SH-SY5Y (cell line): ENCODE measurements at regions not wholly inside any gene's neighbourhood (a gene's known extent, or its start where the extent isn't known, plus 50 kb on each side); places are given as distances from the start of the nearest gene placed in this dataset.

ENCODE experiments used
- GATA2 ChIP-seq: IDR thresholded peaks from 2 replicates; pipeline ENCODE4 v1.6.1; 2011; ENCODE audit warnings: mild to moderate bottlenecking, low read depth, low read length
- GATA3 ChIP-seq: IDR thresholded peaks from 2 replicates; pipeline ENCODE4 v1.6.1; 2011; ENCODE audit warnings: low read depth, mild to moderate bottlenecking, low read length, moderate library complexity

- TF ChIP-seq GATA3 (no peak), GATA2 (no peak)
Measured at GRCh38 chr4:137129441-137129840, 402.9 kb downstream of the PCDH18 start.
